WTC11 (cell line): ENCODE measurements at regions not wholly inside any gene's neighbourhood (a gene's known extent, or its start where the extent isn't known, plus 50 kb on each side); places are given as distances from the start of the nearest gene placed in this dataset.

ENCODE experiments used
- ATAC-seq: fragments of 200-7000 bp; cut with Tn5 transposase; 2 replicates; pipeline ENCODE4 v1.10.0; 2021; ENCODE audit warnings: mild to moderate bottlenecking, moderate library complexity
- CTCF ChIA-PET: fragments of 300-600 bp; sonication (Branson Sonifier 250); formaldehyde crosslinking; loops from one replicate; lab custom pipeline; 2021; ENCODE audit warnings: antibody characterized with exemption; lab: Charles Lee
- POLR2A ChIA-PET: fragments of 350-600 bp; sonication (Branson Sonifier 250); formaldehyde crosslinking; loops from one replicate; lab custom pipeline; 2021; ENCODE audit warnings: antibody characterized with exemption; lab: Charles Lee
- DNase-seq: peaks from one replicate; pipeline ENCODE4 v3.0.0; 2021; ENCODE audit warnings: low spot score
- H3K27ac Mint-ChIP-seq: 2 replicates; pipeline ENCODE4 v1.8.0; 2021; ENCODE audit warnings: mixed read lengths
- H3K27me3 Mint-ChIP-seq: 2 replicates; pipeline ENCODE4 v1.8.0; 2021; ENCODE audit warnings: low read depth, mild to moderate bottlenecking, moderate library complexity, mixed read lengths
- H3K36me3 Mint-ChIP-seq: 2 replicates; pipeline ENCODE4 v1.8.0; 2021; ENCODE audit warnings: mixed read lengths
- H3K4me1 Mint-ChIP-seq: 2 replicates; pipeline ENCODE4 v1.8.0; 2022; ENCODE audit warnings: mixed read lengths
- H3K4me3 Mint-ChIP-seq: 2 replicates; pipeline ENCODE4 v1.8.0; 2021; ENCODE audit warnings: mild to moderate bottlenecking, moderate library complexity, mixed read lengths
- H3K9me3 Mint-ChIP-seq: 2 replicates; pipeline ENCODE4 v1.8.0; 2021; ENCODE audit warnings: mixed read lengths
- ARID4B ChIP-seq: sonication (generic); formaldehyde crosslinking; IDR thresholded peaks from 2 replicates; pipeline ENCODE4 v1.8.0; 2023; ENCODE audit warnings: missing genetic modification reagents, mild to moderate bottlenecking, borderline replicate concordance
- ATF2 ChIP-seq: sonication (generic); formaldehyde crosslinking; IDR thresholded peaks from 2 replicates; pipeline ENCODE4 v1.8.1; 2022; ENCODE audit warnings: low read depth, missing genetic modification reagents, borderline replicate concordance
- CREB1 ChIP-seq: sonication (generic); formaldehyde crosslinking; IDR thresholded peaks from 2 replicates; pipeline ENCODE4 v1.8.0; 2023; ENCODE audit warnings: mild to moderate bottlenecking, missing genetic modification reagents
- E2F1 ChIP-seq: sonication (generic); formaldehyde crosslinking; IDR thresholded peaks from 2 replicates; pipeline ENCODE4 v1.8.0; 2022; ENCODE audit warnings: mild to moderate bottlenecking, missing genetic modification reagents
- E2F4 ChIP-seq: sonication (generic); formaldehyde crosslinking; IDR thresholded peaks from 2 replicates; pipeline ENCODE4 v1.8.1; 2022; ENCODE audit warnings: low read depth, mild to moderate bottlenecking, moderate library complexity, missing genetic modification reagents, borderline replicate concordance
- E2F5 ChIP-seq: sonication (generic); formaldehyde crosslinking; IDR thresholded peaks from 2 replicates; pipeline ENCODE4 v1.8.1; 2022; ENCODE audit warnings: mild to moderate bottlenecking, moderate library complexity, missing genetic modification reagents
- FOXP1 ChIP-seq: sonication (generic); formaldehyde crosslinking; IDR thresholded peaks from 2 replicates; pipeline ENCODE4 v1.8.0; 2022; ENCODE audit warnings: missing genetic modification reagents, mild to moderate bottlenecking, moderate library complexity, borderline replicate concordance
- IRF2 ChIP-seq: sonication (generic); formaldehyde crosslinking; IDR thresholded peaks from 2 replicates; pipeline ENCODE4 v1.8.0; 2022; ENCODE audit warnings: low read depth, missing genetic modification reagents, borderline replicate concordance
- JAZF1 ChIP-seq: fragments of 250-450 bp; sonication (Bioruptor Pico); IDR thresholded peaks from 2 replicates; pipeline ENCODE4 v1.9.0; 2021; ENCODE audit warnings: moderate library complexity, mild to moderate bottlenecking, inconsistent platforms
- KAT7 ChIP-seq: sonication (generic); formaldehyde crosslinking; IDR thresholded peaks from 2 replicates; pipeline ENCODE4 v1.8.1; 2023; ENCODE audit warnings: missing genetic modification reagents, mild to moderate bottlenecking, borderline replicate concordance
- NFATC4 ChIP-seq: fragments of 250-450 bp; sonication (Bioruptor Pico); IDR thresholded peaks from 2 replicates; pipeline ENCODE4 v1.9.0; 2021; ENCODE audit warnings: mild to moderate bottlenecking
- SOX15 ChIP-seq: fragments of 250-450 bp; sonication (Bioruptor Pico); IDR thresholded peaks from 2 replicates; pipeline ENCODE4 v1.9.0; 2021; ENCODE audit warnings: mild to moderate bottlenecking
- ZNF317 ChIP-seq: sonication (generic); formaldehyde crosslinking; IDR thresholded peaks from 2 replicates; pipeline ENCODE4 v1.8.1; 2023; ENCODE audit warnings: low read depth, mild to moderate bottlenecking, moderate library complexity, missing genetic modification reagents, borderline replicate concordance
- ZNF396 ChIP-seq: fragments of 250-450 bp; sonication (Bioruptor Pico); IDR thresholded peaks from 2 replicates; pipeline ENCODE4 v1.8.0; 2021; ENCODE audit warnings: mild to moderate bottlenecking, moderate library complexity, borderline replicate concordance
- ZNF416 ChIP-seq: fragments of 250-450 bp; sonication (Bioruptor Pico); IDR thresholded peaks from 2 replicates; pipeline ENCODE4 v1.9.0; 2021; ENCODE audit warnings: mild to moderate bottlenecking, inconsistent platforms

- TF ChIP-seq ARID4B (CRISPR knock-in tag): no peak
Observed at GRCh38 chr10:42940487-42941294, 136.2 kb upstream of the RET start (continued).

- Mint-ChIP-seq H3K4me1 (peaks cover 5% of the 10 kb centered on the region), H3K9me3 (no peaks in the 10 kb centered on the region), H3K36me3 (no peaks in the 10 kb centered on the region), H3K4me3 (no peak overlapping the region), H3K27me3 (no peaks in the 10 kb centered on the region; the same call in 1 of the 2 replicates), H3K27ac (no peak overlapping the region)
- POLR2A ChIA-PET: no interaction called here
- TF ChIP-seq E2F1 (CRISPR knock-in tag) (no peak), E2F5 (CRISPR knock-in tag) (no peak), JAZF1 (CRISPR knock-in tag) (no peak), ZNF317 (CRISPR knock-in tag) (no peak), SOX15 (no peak)
- DNase-seq: no peak
- CTCF ChIA-PET: no interaction called here
- peak; percentile 18; the same call in 1 of the 2 replicates for ATAC-seq
Observed at GRCh38 chr10:42941295-42941644, 135.6 kb upstream of the RET start.

GRCh38 chr10:42941790-42942189 is 135.1 kb upstream of the RET start:
- TF ChIP-seq NFATC4 (CRISPR knock-in tag) (no peak), ZNF416 (CRISPR knock-in tag) (no peak)
- Mint-ChIP-seq H3K27ac (no peak overlapping the region; the same call in 1 of the 2 replicates), H3K4me1 (peaks cover 5% of the 10 kb centered on the region), H3K9me3 (no peaks in the 10 kb centered on the region), H3K27me3 (no peaks in the 10 kb centered on the region; the same call in 1 of the 2 replicates), H3K36me3 (no peaks in the 10 kb centered on the region), H3K4me3 (no peak overlapping the region)
- ATAC-seq (no peak), DNase-seq (no peak)
- ChIA-PET CTCF (interaction anchor here (0.7 kb wide), 1 partner anchor 137 kb away, joined by 4 read pairs; no protein-coding TSS in a partner anchor), POLR2A (no interaction called here)

- CTCF ChIA-PET: interaction anchor here (0.7 to 1.3 kb wide), 2 partner anchors 15 to 136 kb away, joined by 3 to 4 read pairs; no protein-coding TSS in a partner anchor
- H3K4me1 Mint-ChIP-seq: peaks cover 5% of the 10 kb centered on the region
- DNase-seq (no peak), ATAC-seq (no peak)
- no peak overlapping the region for H3K27ac Mint-ChIP-seq
- H3K36me3 Mint-ChIP-seq: no peaks in the 10 kb centered on the region; the same call in 1 of the 2 replicates
- no peaks in the 10 kb centered on the region; the same call in 1 of the 2 replicates for H3K27me3 Mint-ChIP-seq
- no peak overlapping the region for H3K4me3 Mint-ChIP-seq
- H3K9me3 Mint-ChIP-seq: peaks cover 4% of the 10 kb centered on the region
- POLR2A ChIA-PET: no interaction called here
- TF ChIP-seq ATF2 (CRISPR knock-in tag) (no peak), FOXP1 (CRISPR knock-in tag) (no peak), ZNF396 (CRISPR knock-in tag) (no peak), ZNF317 (CRISPR knock-in tag) (no peak), IRF2 (CRISPR knock-in tag) (no peak), CREB1 (no peak), KAT7 (CRISPR knock-in tag) (no peak), E2F4 (CRISPR knock-in tag) (no peak)
Observed at GRCh38 chr10:42942279-42942950, 134.5 kb upstream of the RET start.
